ENCODE measurements at regions not wholly inside any gene's neighbourhood (a gene's known extent, or its start where the extent isn't known, plus 50 kb on each side); places are given as distances from the start of the nearest gene placed in this dataset.

GRCh38 chr13:104111031-104111430, 1044.8 kb upstream of the SLC10A2 start:
- no peaks in the 10 kb centered on the region for H3K79me2 ChIP-seq (ENCODE audit: insufficient read depth, low read length)
- H3K4me2 ChIP-seq (ENCODE audit: low read length), result no peak overlapping the region
- no peak for TF ChIP-seq CTCF (IDR thresholded peaks at IDR 0.05; ENCODE audit: low read length)
- no peak for TF ChIP-seq EZH2 (IDR thresholded peaks at IDR 0.05; ENCODE audit: borderline replicate concordance, low read length)
- H3K27me3 ChIP-seq (ENCODE audit: insufficient read depth, low read length), result no peaks in the 10 kb centered on the region
- no peak overlapping the region for H3K9ac ChIP-seq (ENCODE audit: low read length)
- no peaks in the 10 kb centered on the region for H4K20me1 ChIP-seq (ENCODE audit: insufficient read depth, low read length)
- H3K4me3 ChIP-seq (ENCODE audit: low read depth, low read length, poor library complexity, severe bottlenecking), result no peak overlapping the region
- no peak overlapping the region for H3K27ac ChIP-seq (ENCODE audit: low read depth, low read length, poor library complexity, severe bottlenecking)
- no peaks in the 10 kb centered on the region for H3F3A ChIP-seq (ENCODE audit: insufficient read depth, low read length)
- no peaks in the 10 kb centered on the region; the same call in 1 of the 2 replicates for H3K9me2 ChIP-seq (ENCODE audit: low read depth, low read length)
- no peaks in the 10 kb centered on the region for H3K36me3 ChIP-seq (ENCODE audit: insufficient read depth, low read length)
- H2AFZ ChIP-seq (ENCODE audit: low read length), result no peak overlapping the region
- H3K4me1 ChIP-seq (ENCODE audit: insufficient read depth, low read length, severe bottlenecking), result no peaks in the 10 kb centered on the region
- H3K9me3 ChIP-seq (ENCODE audit: low read length), result no peaks in the 10 kb centered on the region

GRCh38 chr13:104106705-104107393, 1040.6 kb upstream of the SLC10A2 start:
- no peaks in the 10 kb centered on the region for H3K9me3 ChIP-seq (ENCODE audit: low read length)
- no peaks in the 10 kb centered on the region for H3K36me3 ChIP-seq (ENCODE audit: insufficient read depth, low read length)
- no peaks in the 10 kb centered on the region for H3K27me3 ChIP-seq (ENCODE audit: insufficient read depth, low read length)
- H3K4me3 ChIP-seq (ENCODE audit: low read depth, low read length, poor library complexity, severe bottlenecking), result no peak overlapping the region
- H3K9ac ChIP-seq (ENCODE audit: low read length), result no peak overlapping the region
- H3K4me2 ChIP-seq (ENCODE audit: low read length), result no peak overlapping the region
- H3K4me1 ChIP-seq (ENCODE audit: insufficient read depth, low read length, severe bottlenecking), result no peaks in the 10 kb centered on the region
- no peaks in the 10 kb centered on the region for H3K79me2 ChIP-seq (ENCODE audit: insufficient read depth, low read length)
- H4K20me1 ChIP-seq (ENCODE audit: insufficient read depth, low read length), result no peaks in the 10 kb centered on the region
- H3K9me2 ChIP-seq (ENCODE audit: low read depth, low read length), result no peaks in the 10 kb centered on the region
- H3K27ac ChIP-seq (ENCODE audit: low read depth, low read length, poor library complexity, severe bottlenecking), result no peak overlapping the region
- H2AFZ ChIP-seq (ENCODE audit: low read length), result no peak overlapping the region
- no peak for TF ChIP-seq EZH2 (IDR thresholded peaks at IDR 0.05; ENCODE audit: borderline replicate concordance, low read length)
- TF ChIP-seq CTCF (IDR thresholded peaks at IDR 0.05; ENCODE audit: low read length), result peak; percentile 30; the same call in 1 of the 2 replicates
- H3F3A ChIP-seq (ENCODE audit: insufficient read depth, low read length), result no peaks in the 10 kb centered on the region

- no peak overlapping the region for H3K4me3 ChIP-seq (ENCODE audit: low read depth, low read length, poor library complexity, severe bottlenecking)
- TF ChIP-seq CTCF (IDR thresholded peaks at IDR 0.05; ENCODE audit: low read length) (no peak), EZH2 (IDR thresholded peaks at IDR 0.05; ENCODE audit: borderline replicate concordance, low read length) (no peak)
- H3K27me3 ChIP-seq (ENCODE audit: insufficient read depth, low read length), result no peaks in the 10 kb centered on the region
- no peaks in the 10 kb centered on the region for H3K9me2 ChIP-seq (ENCODE audit: low read depth, low read length)
- no peak overlapping the region for H3K9ac ChIP-seq (ENCODE audit: low read length)
- H3K9me3 ChIP-seq (ENCODE audit: low read length), result no peaks in the 10 kb centered on the region
- no peaks in the 10 kb centered on the region for H3K36me3 ChIP-seq (ENCODE audit: insufficient read depth, low read length)
- no peak overlapping the region for H3K4me2 ChIP-seq (ENCODE audit: low read length)
- no peaks in the 10 kb centered on the region for H4K20me1 ChIP-seq (ENCODE audit: insufficient read depth, low read length)
- H3K79me2 ChIP-seq (ENCODE audit: insufficient read depth, low read length), result no peaks in the 10 kb centered on the region
- no peak overlapping the region for H3K27ac ChIP-seq (ENCODE audit: low read depth, low read length, poor library complexity, severe bottlenecking)
- H2AFZ ChIP-seq (ENCODE audit: low read length), result no peak overlapping the region
- no peaks in the 10 kb centered on the region for H3K4me1 ChIP-seq (ENCODE audit: insufficient read depth, low read length, severe bottlenecking)
- no peaks in the 10 kb centered on the region for H3F3A ChIP-seq (ENCODE audit: insufficient read depth, low read length)
These were observed 1039.5 kb upstream of the SLC10A2 start for GRCh38 chr13:104105418-104106355.
